PC-3 (cell line): ENCODE measurements at regions not wholly inside any gene's neighbourhood (a gene's known extent, or its start where the extent isn't known, plus 50 kb on each side); places are given as distances from the start of the nearest gene placed in this dataset.

Source experiments
- ATAC-seq: fragments of 200-7000 bp; cut with Tn5 transposase; 2 replicates; pipeline ENCODE4 v1.9.1; 2020; ENCODE audit warnings: mild to moderate bottlenecking, moderate library complexity
- BruUV-seq: library from RNA; stranded (reverse); fragments of 400-500 nt; replicated peaks from 2 replicates; lab custom pipeline; 2021; lab: Mats Ljungman, UMichigan
- CTCF ChIA-PET: fragments of 300-600 bp; sonication (Branson Sonifier 250); formaldehyde crosslinking; loops from one replicate; lab custom pipeline; 2022; ENCODE audit warnings: antibody characterized with exemption; lab: Charles Lee
- POLR2A ChIA-PET: fragments of 300-600 bp; sonication (Branson Sonifier 250); formaldehyde crosslinking; loops from one replicate; lab custom pipeline; 2022; ENCODE audit warnings: antibody characterized with exemption; ENCODE audit not compliant: unreplicated experiment; lab: Charles Lee
- DNase-seq: peaks from one replicate; pipeline ENCODE4 v3.0.0-alpha.2; 2015
- H2AFZ ChIP-seq: fragments of 300-600 bp; sonication (generic); 2 replicates; pipeline ENCODE4 v1.6.0; 2016; ENCODE audit warnings: antibody characterized with exemption, low read length
- H3F3A ChIP-seq: fragments of 300-600 bp; sonication (generic); one replicate; pipeline ENCODE4 v1.6.0; 2017; ENCODE audit warnings: antibody characterized with exemption, low read length, control low read depth, mild to moderate bottlenecking; ENCODE audit not compliant: unreplicated experiment
- H3K27ac ChIP-seq: fragments of 300-600 bp; sonication (generic); 2 replicates; pipeline ENCODE4 v1.5.1; 2016; ENCODE audit warnings: mild to moderate bottlenecking, low read length
- H3K27me3 ChIP-seq: fragments of 300-600 bp; sonication (generic); 2 replicates; pipeline ENCODE4 v1.6.1; 2016; ENCODE audit warnings: low read length, mixed read lengths
- H3K36me3 ChIP-seq: fragments of 300-600 bp; sonication (generic); 2 replicates; pipeline ENCODE4 v1.6.1; 2016; ENCODE audit warnings: low read depth, mixed run types, low read length, mixed read lengths
- H3K4me1 ChIP-seq: fragments of 300-600 bp; sonication (generic); 2 replicates; pipeline ENCODE4 v1.5.1; 2016; ENCODE audit warnings: low read length; ENCODE audit not compliant: insufficient read depth
- H3K4me2 ChIP-seq: fragments of 300-600 bp; sonication (generic); 2 replicates; pipeline ENCODE4 v1.6.0; 2016; ENCODE audit warnings: low read length
- H3K4me3 ChIP-seq: fragments of 300-600 bp; sonication (generic); 2 replicates; pipeline ENCODE4 v1.5.1; 2016; ENCODE audit warnings: mild to moderate bottlenecking, low read length, mixed read lengths
- H3K79me2 ChIP-seq: fragments of 300-600 bp; sonication (generic); 2 replicates; pipeline ENCODE4 v1.6.1; 2017; ENCODE audit warnings: low read length, mixed read lengths
- H3K9ac ChIP-seq: fragments of 300-600 bp; sonication (generic); 2 replicates; pipeline ENCODE4 v1.6.0; 2016; ENCODE audit warnings: mild to moderate bottlenecking, low read length
- H3K9me2 ChIP-seq: fragments of 300-600 bp; sonication (generic); replicated peaks from 2 replicates; pipeline ENCODE4 v1.6.1; 2016; ENCODE audit warnings: mixed run types, low read length, mixed read lengths
- H3K9me3 ChIP-seq: fragments of 300-600 bp; sonication (generic); 2 replicates; pipeline ENCODE4 v1.6.1; 2016; ENCODE audit warnings: low read length, mixed read lengths
- H4K20me1 ChIP-seq: fragments of 300-600 bp; sonication (generic); 2 replicates; pipeline ENCODE4 v1.6.1; 2016; ENCODE audit warnings: low read length, mixed read lengths
- CTCF ChIP-seq: fragments of 300-600 bp; sonication (generic); conservative IDR thresholded peaks from 2 replicates; pipeline ENCODE4 v1.5.1; 2017; ENCODE audit warnings: antibody characterized with exemption, low read depth, mild to moderate bottlenecking, low read length
- EZH2 ChIP-seq: fragments of 300-600 bp; sonication (generic); IDR thresholded peaks from one replicate; pipeline ENCODE4 v1.6.1; 2017; ENCODE audit warnings: antibody characterized with exemption, mild to moderate bottlenecking, low read length; ENCODE audit not compliant: unreplicated experiment
- EZH2phosphoT487 ChIP-seq: fragments of 300-600 bp; sonication (generic); IDR thresholded peaks from 2 replicates; pipeline ENCODE4 v1.6.1; 2018; ENCODE audit warnings: mild to moderate bottlenecking, antibody characterized with exemption, low read length, borderline replicate concordance
- intact Hi-C: fragments of 100-400 bp; cut with micrococcal nuclease; formaldehyde crosslinking; loops from 2 replicates; pipeline ENCODE4 v1.9.0; 2023

GRCh38 chr6:164291224-164291623 is 876.7 kb downstream of the QKI start:
- H3K27ac ChIP-seq = no peak overlapping the region
- TF ChIP-seq EZH2 (no peak), EZH2phosphoT487 (no peak), CTCF (no peak)

GRCh38 chr6:164290101-164290500 is 875.6 kb downstream of the QKI start:
- no peaks in the 10 kb centered on the region for H3K79me2 ChIP-seq
- DNase-seq = no peak
- intact Hi-C loops = no loop called here
- H3K27ac ChIP-seq = no peak overlapping the region
- H3K4me3 ChIP-seq = no peak overlapping the region
- no peak overlapping the region for H3K9ac ChIP-seq
- H3F3A ChIP-seq = no peaks in the 10 kb centered on the region
- H3K4me2 ChIP-seq = no peak overlapping the region
- no peaks in the 10 kb centered on the region for H3K9me2 ChIP-seq
- H4K20me1 ChIP-seq = no peaks in the 10 kb centered on the region
- ChIA-PET POLR2A (no interaction called here), CTCF (no interaction called here)
- H3K36me3 ChIP-seq = no peaks in the 10 kb centered on the region
- H2AFZ ChIP-seq = no peak overlapping the region
- no peak for TF ChIP-seq EZH2phosphoT487
- no peak for TF ChIP-seq EZH2
- no peak for TF ChIP-seq CTCF
- H3K9me3 ChIP-seq = no peaks in the 10 kb centered on the region
- no peaks in the 10 kb centered on the region for H3K27me3 ChIP-seq
- no TSS peak for BruUV-seq
- H3K4me1 ChIP-seq = no peaks in the 10 kb centered on the region
- no peak for ATAC-seq

More at GRCh38 chr6:164291224-164291623, 876.7 kb downstream of the QKI start:
- ATAC-seq (no peak), DNase-seq (no peak)
- ChIA-PET CTCF (no interaction called here), POLR2A (no interaction called here)
- Histone ChIP-seq H3K27me3 (no peaks in the 10 kb centered on the region), H3K4me2 (no peak overlapping the region), H3K79me2 (no peaks in the 10 kb centered on the region), H4K20me1 (no peaks in the 10 kb centered on the region), H3K36me3 (no peaks in the 10 kb centered on the region), H3K9me3 (no peaks in the 10 kb centered on the region), H3K4me1 (no peaks in the 10 kb centered on the region), H3F3A (no peaks in the 10 kb centered on the region), H3K4me3 (no peak overlapping the region), H2AFZ (no peak overlapping the region), H3K9me2 (no peaks in the 10 kb centered on the region), H3K9ac (no peak overlapping the region)
- no TSS peak for BruUV-seq
- intact Hi-C loops = no loop called here

GRCh38 chr6:164286011-164286410 is 871.5 kb downstream of the QKI start:
- H3K36me3 ChIP-seq = no peaks in the 10 kb centered on the region
- no peaks in the 10 kb centered on the region for H3K79me2 ChIP-seq
- no peak for ATAC-seq
- H3K4me1 ChIP-seq = no peaks in the 10 kb centered on the region
- no TSS peak for BruUV-seq
- no peaks in the 10 kb centered on the region for H3K9me3 ChIP-seq
- H3K4me3 ChIP-seq = no peak overlapping the region
- DNase-seq = no peak
- no peaks in the 10 kb centered on the region for H3F3A ChIP-seq
- H3K27me3 ChIP-seq = no peaks in the 10 kb centered on the region
- H3K9me2 ChIP-seq = no peaks in the 10 kb centered on the region
- H2AFZ ChIP-seq = no peak overlapping the region
- TF ChIP-seq CTCF (no peak), EZH2phosphoT487 (no peak), EZH2 (no peak)
- no peak overlapping the region for H3K27ac ChIP-seq
- H4K20me1 ChIP-seq = no peaks in the 10 kb centered on the region
- CTCF ChIA-PET = no interaction called here
- H3K9ac ChIP-seq = no peak overlapping the region
- H3K4me2 ChIP-seq = no peak overlapping the region
- intact Hi-C loops = no loop called here
- POLR2A ChIA-PET = no interaction called here
